HepG2 (cell line): ENCODE measurements at regions not wholly inside any gene's neighbourhood (a gene's known extent, or its start where the extent isn't known, plus 50 kb on each side); places are given as distances from the start of the nearest gene placed in this dataset.

Experiments used
- CTCF ChIP-seq: sonication (generic); formaldehyde crosslinking; IDR thresholded peaks from 2 replicates; pipeline ENCODE4 v1.5.0; 2020; ENCODE audit warnings: mild to moderate bottlenecking, missing genetic modification reagents, moderate library complexity
- EZH2 ChIP-seq: conservative IDR thresholded peaks from 2 replicates; pipeline ENCODE4 v1.6.1; 2012; ENCODE audit warnings: mild to moderate bottlenecking, low read depth, low read length, moderate library complexity
- MZF1 ChIP-seq: sonication (generic); formaldehyde crosslinking; IDR thresholded peaks from 2 replicates; pipeline ENCODE4 v1.8.1; 2023; ENCODE audit warnings: mild to moderate bottlenecking, missing genetic modification reagents, borderline replicate concordance
- RELA ChIP-seq: sonication (generic); formaldehyde crosslinking; IDR thresholded peaks from 2 replicates; pipeline ENCODE4 v1.4.0; 2020; ENCODE audit warnings: missing genetic modification reagents
- SETDB1 ChIP-seq: sonication (generic); formaldehyde crosslinking; IDR thresholded peaks from 2 replicates; pipeline ENCODE4 v1.5.1; 2020; ENCODE audit warnings: missing genetic modification reagents, mild to moderate bottlenecking, borderline replicate concordance
- TARDBP ChIP-seq: sonication (generic); formaldehyde crosslinking; IDR thresholded peaks from 2 replicates; pipeline ENCODE4 v1.8.0; 2022; ENCODE audit warnings: mild to moderate bottlenecking, missing genetic modification reagents
- TCF7 ChIP-seq: sonication (generic); IDR thresholded peaks from 2 replicates; pipeline ENCODE4 v1.6.1; 2016; ENCODE audit warnings: antibody characterized with exemption, low read depth
- TCF7L2 ChIP-seq: IDR thresholded peaks from 2 replicates; pipeline ENCODE4 v1.6.1; 2011; ENCODE audit warnings: mild to moderate bottlenecking, low read depth, low read length, moderate library complexity
- ZNF230 ChIP-seq: sonication (generic); formaldehyde crosslinking; IDR thresholded peaks from 2 replicates; pipeline ENCODE4 v1.4.0; 2020; ENCODE audit warnings: mild to moderate bottlenecking, missing genetic modification reagents
- ZNF235 ChIP-seq: sonication (generic); formaldehyde crosslinking; IDR thresholded peaks from 2 replicates; pipeline ENCODE4 v1.8.1; 2023; ENCODE audit warnings: mild to moderate bottlenecking, missing genetic modification reagents, borderline replicate concordance
- ZNF33A ChIP-seq: sonication (generic); formaldehyde crosslinking; IDR thresholded peaks from 2 replicates; pipeline ENCODE4 v1.5.1; 2020; ENCODE audit warnings: missing genetic modification reagents, mild to moderate bottlenecking, moderate library complexity, borderline replicate concordance
- ZNF549 ChIP-seq: sonication (generic); formaldehyde crosslinking; IDR thresholded peaks from 2 replicates; pipeline ENCODE4 v1.5.0; 2020; ENCODE audit warnings: missing genetic modification reagents
- TF ChIP-seq, protein P1 (sequence below): sonication (generic); formaldehyde crosslinking; IDR thresholded peaks from 2 replicates; pipeline ENCODE4 v1.4.0; 2020; ENCODE audit warnings: missing genetic modification reagents
- TF ChIP-seq, protein P2 (sequence below): sonication (generic); formaldehyde crosslinking; IDR thresholded peaks from 2 replicates; pipeline ENCODE4 v1.4.0; 2020; ENCODE audit warnings: missing genetic modification reagents, borderline replicate concordance

GRCh38 chr6:6471276-6471675 is 117.2 kb upstream of the LY86 start:
- TF ChIP-seq TARDBP: no peak
- no peak for TF ChIP-seq SETDB1 (CRISPR knock-in tag)
- TF ChIP-seq ZNF33A (CRISPR knock-in tag): no peak
- TF ChIP-seq, protein P1, sequence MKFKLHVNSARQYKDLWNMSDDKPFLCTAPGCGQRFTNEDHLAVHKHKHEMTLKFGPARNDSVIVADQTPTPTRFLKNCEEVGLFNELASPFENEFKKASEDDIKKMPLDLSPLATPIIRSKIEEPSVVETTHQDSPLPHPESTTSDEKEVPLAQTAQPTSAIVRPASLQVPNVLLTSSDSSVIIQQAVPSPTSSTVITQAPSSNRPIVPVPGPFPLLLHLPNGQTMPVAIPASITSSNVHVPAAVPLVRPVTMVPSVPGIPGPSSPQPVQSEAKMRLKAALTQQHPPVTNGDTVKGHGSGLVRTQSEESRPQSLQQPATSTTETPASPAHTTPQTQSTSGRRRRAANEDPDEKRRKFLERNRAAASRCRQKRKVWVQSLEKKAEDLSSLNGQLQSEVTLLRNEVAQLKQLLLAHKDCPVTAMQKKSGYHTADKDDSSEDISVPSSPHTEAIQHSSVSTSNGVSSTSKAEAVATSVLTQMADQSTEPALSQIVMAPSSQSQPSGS (CRISPR knock-in tag): no peak
- TF ChIP-seq CTCF: no peak
- TF ChIP-seq, protein P2, sequence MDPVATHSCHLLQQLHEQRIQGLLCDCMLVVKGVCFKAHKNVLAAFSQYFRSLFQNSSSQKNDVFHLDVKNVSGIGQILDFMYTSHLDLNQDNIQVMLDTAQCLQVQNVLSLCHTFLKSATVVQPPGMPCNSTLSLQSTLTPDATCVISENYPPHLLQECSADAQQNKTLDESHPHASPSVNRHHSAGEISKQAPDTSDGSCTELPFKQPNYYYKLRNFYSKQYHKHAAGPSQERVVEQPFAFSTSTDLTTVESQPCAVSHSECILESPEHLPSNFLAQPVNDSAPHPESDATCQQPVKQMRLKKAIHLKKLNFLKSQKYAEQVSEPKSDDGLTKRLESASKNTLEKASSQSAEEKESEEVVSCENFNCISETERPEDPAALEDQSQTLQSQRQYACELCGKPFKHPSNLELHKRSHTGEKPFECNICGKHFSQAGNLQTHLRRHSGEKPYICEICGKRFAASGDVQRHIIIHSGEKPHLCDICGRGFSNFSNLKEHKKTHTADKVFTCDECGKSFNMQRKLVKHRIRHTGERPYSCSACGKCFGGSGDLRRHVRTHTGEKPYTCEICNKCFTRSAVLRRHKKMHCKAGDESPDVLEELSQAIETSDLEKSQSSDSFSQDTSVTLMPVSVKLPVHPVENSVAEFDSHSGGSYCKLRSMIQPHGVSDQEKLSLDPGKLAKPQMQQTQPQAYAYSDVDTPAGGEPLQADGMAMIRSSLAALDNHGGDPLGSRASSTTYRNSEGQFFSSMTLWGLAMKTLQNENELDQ (CRISPR knock-in tag): no peak
- TF ChIP-seq ZNF549 (CRISPR knock-in tag): no peak
- TF ChIP-seq ZNF230 (CRISPR knock-in tag): no peak
- no peak for TF ChIP-seq EZH2
- no peak for TF ChIP-seq TCF7
- TF ChIP-seq MZF1 (CRISPR knock-in tag): no peak
- no peak for TF ChIP-seq TCF7L2
- no peak for TF ChIP-seq ZNF235 (CRISPR knock-in tag)
- TF ChIP-seq RELA (CRISPR knock-in tag): no peak
